ENCODE measurements at regions not wholly inside any gene's neighbourhood (a gene's known extent, or its start where the extent isn't known, plus 50 kb on each side); places are given as distances from the start of the nearest gene placed in this dataset.

- Histone ChIP-seq H3K4me3 (ENCODE audit: control extremely low read depth in 1 of 5, extremely low read depth in 1 of 5, insufficient read depth in 1 of 5, low read depth in 2 of 5, low read length in 4 of 5) (no peak overlapping the region), H3K27ac (ENCODE audit: low read length in 2 of 2) (no peak overlapping the region), H3K27me3 (replicated peaks in 1 of 4; ENCODE audit: control extremely low read depth in 1 of 4, control insufficient read depth in 3 of 4, insufficient read depth in 4 of 4, low read length in 3 of 4) (no peaks in the 10 kb centered on the region), H2AFZ (ENCODE audit: insufficient read depth, low read depth, low read length, poor library complexity, severe bottlenecking) (no peak overlapping the region), H3K4me1 (ENCODE audit: control insufficient read depth in 2 of 2, insufficient read depth in 2 of 2, low read length in 2 of 2) (no peaks in the 10 kb centered on the region), H3K79me2 (ENCODE audit: control insufficient read depth, insufficient read depth, low read length) (no peaks in the 10 kb centered on the region), H3K4me2 (replicated peaks; ENCODE audit: low read depth, low read length, poor library complexity, severe bottlenecking) (no peak overlapping the region), H3K36me3 (replicated peaks in 1 of 2; ENCODE audit: control extremely low read depth in 1 of 2, control insufficient read depth in 1 of 2, extremely low read depth in 1 of 2, insufficient read depth in 2 of 2, low read length in 1 of 2) (no peaks in the 10 kb centered on the region), H3K9ac (ENCODE audit: low read length) (no peak overlapping the region), H4K20me1 (ENCODE audit: control insufficient read depth, insufficient read depth, low read length, poor library complexity, severe bottlenecking) (no peaks in the 10 kb centered on the region), H3K9me3 (ENCODE audit: control extremely low read depth in 1 of 3, control insufficient read depth in 2 of 3, insufficient read depth in 1 of 3, low read length in 2 of 3) (no peaks in the 10 kb centered on the region)
- no peak overlapping the region for H3K27ac Mint-ChIP-seq
- no peaks in the 10 kb centered on the region for H3K9me3 Mint-ChIP-seq (ENCODE audit: insufficient read depth)
- H3K4me3 Mint-ChIP-seq: no peak overlapping the region
- H3K4me1 Mint-ChIP-seq: no peaks in the 10 kb centered on the region
- intact Hi-C loops (cut with micrococcal nuclease): loop anchor here (5.0 kb wide), 1 partner anchor 1026 kb away; no protein-coding TSS in a partner anchor
- CTCF ChIA-PET: interaction anchor here (0.7 to 5.7 kb wide), 7 partner anchors 10 to 1139 kb away, joined by 3 to 41 read pairs (median 5); partner anchors contain the start of gene MAP2K6
- TF ChIP-seq EZH2 (IDR thresholded peaks at IDR 0.05; ENCODE audit: borderline replicate concordance, insufficient read depth, low read depth, low read length, poor library complexity, severe bottlenecking): no peak
- H3K27me3 Mint-ChIP-seq: no peaks in the 10 kb centered on the region
- no peak for DNase-seq
- ATAC-seq (ENCODE audit: low read depth): no peak
- POLR2A ChIA-PET: no interaction called here
These were observed 383.6 kb downstream of the KCNJ2 start for GRCh38 chr17:70552982-70553334.

- H3K27me3 Mint-ChIP-seq: no peaks in the 10 kb centered on the region
- no peak overlapping the region for H3K27ac ChIP-seq (ENCODE audit: low read length in 2 of 2)
- H3K4me1 Mint-ChIP-seq: no peaks in the 10 kb centered on the region
- H3K79me2 ChIP-seq (ENCODE audit: control insufficient read depth, insufficient read depth, low read length): no peaks in the 10 kb centered on the region
- ATAC-seq (ENCODE audit: low read depth): no peak
- no peaks in the 10 kb centered on the region for H3K9me3 ChIP-seq (ENCODE audit: control extremely low read depth in 1 of 3, control insufficient read depth in 2 of 3, insufficient read depth in 1 of 3, low read length in 2 of 3)
- no peak overlapping the region for H3K4me3 ChIP-seq (ENCODE audit: control extremely low read depth in 1 of 5, extremely low read depth in 1 of 5, insufficient read depth in 1 of 5, low read depth in 2 of 5, low read length in 4 of 5)
- no peak overlapping the region for H3K4me2 ChIP-seq (replicated peaks; ENCODE audit: low read depth, low read length, poor library complexity, severe bottlenecking)
- ChIA-PET POLR2A (no interaction called here), CTCF (interaction anchor here (5.7 kb wide), 1 partner anchor 1031 kb away, joined by 41 read pairs; no protein-coding TSS in a partner anchor)
- no peak for DNase-seq
- no peak overlapping the region for H2AFZ ChIP-seq (ENCODE audit: insufficient read depth, low read depth, low read length, poor library complexity, severe bottlenecking)
- no peaks in the 10 kb centered on the region for H3K36me3 ChIP-seq (replicated peaks in 1 of 2; ENCODE audit: control extremely low read depth in 1 of 2, control insufficient read depth in 1 of 2, extremely low read depth in 1 of 2, insufficient read depth in 2 of 2, low read length in 1 of 2)
- no peak overlapping the region for H3K4me3 Mint-ChIP-seq
- no peak overlapping the region for H3K9ac ChIP-seq (ENCODE audit: low read length)
- no peaks in the 10 kb centered on the region for H4K20me1 ChIP-seq (ENCODE audit: control insufficient read depth, insufficient read depth, low read length, poor library complexity, severe bottlenecking)
- H3K4me1 ChIP-seq (ENCODE audit: control insufficient read depth in 2 of 2, insufficient read depth in 2 of 2, low read length in 2 of 2): no peaks in the 10 kb centered on the region
- no peaks in the 10 kb centered on the region for H3K27me3 ChIP-seq (replicated peaks in 1 of 4; ENCODE audit: control extremely low read depth in 1 of 4, control insufficient read depth in 3 of 4, insufficient read depth in 4 of 4, low read length in 3 of 4)
- H3K27ac Mint-ChIP-seq: no peak overlapping the region
- TF ChIP-seq EZH2 (IDR thresholded peaks at IDR 0.05; ENCODE audit: borderline replicate concordance, insufficient read depth, low read depth, low read length, poor library complexity, severe bottlenecking): no peak
- TF ChIP-seq CTCF (IDR thresholded peaks at IDR 0.05): no peak
- intact Hi-C loops (cut with micrococcal nuclease): no loop called here
- H3K9me3 Mint-ChIP-seq (ENCODE audit: insufficient read depth): no peaks in the 10 kb centered on the region
These were observed 386.4 kb downstream of the KCNJ2 start for GRCh38 chr17:70555723-70556122.

Measured in B cell (primary cell).